CD4-positive, alpha-beta T cell treated with Interleukin-4 for 1 hour (primary cell): ENCODE measurements at regions not wholly inside any gene's neighbourhood (a gene's known extent, or its start where the extent isn't known, plus 50 kb on each side); places are given as distances from the start of the nearest gene placed in this dataset.

Experiments
- DNase-seq, 2 donors: peaks; one replicate each; pipeline ENCODE4 v3.0.0-alpha.2; 2020 to 2022

DNA sequence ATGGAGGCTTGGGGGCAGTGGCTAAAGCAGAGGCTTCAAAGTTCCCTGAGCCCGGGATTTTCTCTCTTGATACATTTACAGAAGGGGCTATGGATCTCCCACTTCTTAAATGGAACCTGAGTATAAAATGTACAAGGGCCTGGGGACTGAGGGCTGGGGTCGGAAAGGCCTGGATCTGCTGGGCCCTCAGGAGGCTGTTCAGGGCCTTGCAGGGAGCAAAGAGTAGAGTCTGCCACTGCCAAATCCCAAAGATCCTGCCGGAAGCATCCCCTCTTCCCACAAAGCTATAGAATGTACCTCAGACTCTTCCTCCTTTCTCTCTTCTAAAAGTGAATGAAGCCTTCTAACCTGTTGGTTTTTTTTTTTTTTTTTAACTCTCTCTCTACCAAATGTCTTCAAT lies 59.8 kb upstream of the ARHGEF3 start:
- no peak for DNase-seq

GRCh38 chr3:56860939-56861338 lies 59.2 kb upstream of the ARHGEF3 start:
- DNase-seq = no peak

DNA sequence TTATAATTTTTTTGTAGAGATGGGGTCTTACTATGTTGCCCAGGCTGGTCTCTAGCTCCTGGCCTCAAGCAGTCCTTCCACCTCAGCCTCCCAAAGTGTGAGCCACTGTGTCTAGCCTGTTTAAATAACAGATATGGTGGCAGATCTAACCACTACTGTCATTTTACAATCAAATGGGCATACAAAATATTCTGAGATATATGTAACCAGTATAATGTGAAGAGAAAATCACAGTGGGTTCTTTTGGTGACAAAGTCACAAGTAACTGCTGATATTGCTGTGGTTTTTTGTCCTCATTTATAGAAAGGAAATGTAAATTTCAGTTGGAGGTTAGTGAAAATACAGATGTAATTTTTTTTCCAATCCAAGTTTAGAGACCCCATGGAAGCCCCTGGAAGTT lies 58.6 kb upstream of the ARHGEF3 start:
- no peak for DNase-seq

DNA sequence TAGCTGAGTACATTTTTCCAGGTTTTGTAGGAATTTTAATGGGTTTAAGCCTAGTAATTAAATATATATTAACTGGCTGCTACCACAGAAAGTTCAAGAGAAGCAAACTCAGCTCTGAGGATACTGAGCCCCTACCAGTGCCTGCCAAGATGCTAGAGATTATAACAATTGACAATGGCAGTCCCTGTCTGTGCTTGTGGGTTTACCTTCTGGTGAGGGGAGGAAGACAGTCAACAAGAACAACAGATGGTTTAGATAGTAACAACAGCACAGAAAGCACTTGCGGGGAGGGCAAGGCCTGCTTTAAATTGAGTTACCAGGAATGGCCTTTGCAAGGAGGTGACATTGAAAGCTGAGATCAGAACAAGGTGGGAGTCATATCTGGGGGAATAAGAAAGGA lies 56.6 kb upstream of the ARHGEF3 start:
- DNase-seq = peak in 1 of 2 donors; percentile 36

- DNase-seq = no peak
These were observed 55.4 kb upstream of the ARHGEF3 start for GRCh38 chr3:56857178-56857577.

- no peak for DNase-seq
These were observed 55.0 kb upstream of the ARHGEF3 start for GRCh38 chr3:56856752-56857151.

DNA sequence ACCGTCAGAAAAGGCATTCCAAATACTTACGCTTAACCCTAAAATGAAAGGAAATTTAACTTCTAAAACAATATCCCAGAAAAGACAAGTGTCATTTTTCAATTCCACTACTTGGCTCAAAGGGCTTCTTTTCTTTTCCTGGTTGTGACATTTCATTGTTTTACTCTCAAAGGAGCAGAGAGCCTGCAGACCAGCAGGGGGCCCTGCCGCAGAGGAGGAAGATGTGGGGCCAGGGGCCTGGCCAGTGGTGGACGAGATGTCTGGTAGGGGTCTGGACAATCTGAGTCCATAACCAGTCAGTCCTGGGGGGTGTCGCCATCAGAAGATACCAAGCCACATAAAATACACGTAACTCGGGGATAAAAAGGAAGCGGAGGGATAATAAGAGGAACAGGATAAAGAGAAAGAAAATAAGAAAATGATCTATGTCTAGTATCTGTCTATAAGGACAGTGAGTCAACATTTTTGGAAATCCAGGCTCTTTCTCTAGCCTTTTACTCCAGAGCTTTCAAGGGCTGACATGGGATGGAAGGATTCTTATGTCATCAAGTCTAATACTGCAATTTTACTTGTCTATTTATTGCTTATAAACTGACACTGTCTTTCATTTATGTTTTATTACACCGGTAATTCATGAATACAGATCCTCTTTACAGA lies 54.2 kb upstream of the ARHGEF3 start:
- DNase-seq = peak in 1 of 2 donors; percentile 33

DNA sequence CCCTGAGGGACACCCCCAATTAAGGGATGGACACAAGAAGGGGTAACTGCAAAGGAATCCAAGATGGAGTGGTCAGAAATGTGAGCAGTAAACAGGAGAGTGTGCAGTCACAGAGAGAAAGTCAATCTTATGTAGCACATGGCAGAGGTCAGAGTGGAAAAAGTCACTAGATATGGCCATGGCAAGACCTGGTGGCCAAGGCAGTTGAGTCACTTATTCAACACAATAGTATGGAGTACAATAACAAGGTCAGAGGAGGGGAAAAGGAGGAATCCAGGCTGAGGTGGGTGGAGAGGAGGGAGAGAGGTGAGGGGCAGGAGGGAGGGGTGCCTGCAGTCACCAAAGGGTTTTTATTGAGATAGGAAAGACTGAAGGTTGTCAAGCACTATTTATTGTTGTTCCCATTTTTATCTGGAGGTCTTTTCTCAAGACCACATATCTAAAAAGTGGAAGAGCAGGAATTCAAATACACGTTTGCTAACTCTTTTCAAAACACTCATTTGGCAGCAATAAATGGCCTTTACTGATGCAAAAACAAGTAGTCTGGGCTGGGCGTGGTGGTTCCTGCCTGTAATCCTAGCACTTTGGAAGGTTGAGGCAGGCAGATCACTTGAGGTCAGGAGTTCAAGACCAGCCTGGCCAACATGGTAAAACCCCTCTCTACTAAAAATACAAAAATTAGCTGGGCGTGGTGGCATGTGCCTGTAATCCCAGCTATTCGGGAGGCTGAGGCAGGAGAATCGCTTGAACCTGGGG lies 53.3 kb upstream of the ARHGEF3 start:
- no peak for DNase-seq

- no peak for DNase-seq
These were observed 50.5 kb upstream of the ARHGEF3 start for GRCh38 chr3:56851966-56852884.
